ENCODE measurements at regions not wholly inside any gene's neighbourhood (a gene's known extent, or its start where the extent isn't known, plus 50 kb on each side); places are given as distances from the start of the nearest gene placed in this dataset.
A peak's percentile ranks its signal among the peaks of the same experiment; 100 is the strongest.

DNA sequence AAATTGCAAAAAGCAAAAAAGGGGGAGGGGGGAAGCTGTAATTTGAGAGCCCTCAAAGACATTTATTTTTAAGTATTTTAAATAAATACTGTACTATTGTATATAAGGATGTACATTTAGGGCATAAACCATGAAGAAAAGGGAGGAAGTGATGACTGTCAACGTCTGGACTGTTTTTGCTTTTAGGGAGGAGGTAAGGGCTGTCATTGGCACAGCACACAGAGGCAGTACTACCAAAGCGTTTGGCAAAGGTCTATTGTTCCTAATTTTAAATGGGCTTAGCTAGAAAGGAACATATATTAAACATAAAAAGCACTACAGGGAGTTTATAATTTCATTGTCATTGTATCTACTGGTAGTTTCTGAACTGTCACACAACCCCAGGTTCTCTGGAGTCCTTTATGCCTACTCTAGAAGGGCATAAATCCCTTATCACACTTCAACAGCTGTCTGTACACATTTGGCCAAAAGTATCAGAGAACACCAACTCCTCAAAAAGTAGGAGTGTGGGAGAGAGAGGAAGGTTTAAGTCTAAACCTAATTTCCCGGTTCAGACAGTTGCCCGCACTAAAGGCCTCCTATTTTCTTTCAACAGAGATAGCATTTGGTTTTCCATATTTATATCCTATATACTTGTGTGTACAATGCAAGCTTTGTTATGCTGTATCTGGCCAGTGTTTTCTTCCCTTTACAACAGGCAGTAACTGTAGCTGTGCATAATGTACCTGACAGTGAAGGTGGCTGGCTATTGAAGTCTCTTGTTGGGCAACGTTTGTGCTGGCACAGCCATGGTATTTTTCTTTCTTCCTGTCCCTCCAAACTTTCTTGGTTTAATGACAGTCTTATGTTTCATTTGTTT, 406.2 kb downstream of the KLF5 start:
- TF ChIP-seq, protein P1, sequence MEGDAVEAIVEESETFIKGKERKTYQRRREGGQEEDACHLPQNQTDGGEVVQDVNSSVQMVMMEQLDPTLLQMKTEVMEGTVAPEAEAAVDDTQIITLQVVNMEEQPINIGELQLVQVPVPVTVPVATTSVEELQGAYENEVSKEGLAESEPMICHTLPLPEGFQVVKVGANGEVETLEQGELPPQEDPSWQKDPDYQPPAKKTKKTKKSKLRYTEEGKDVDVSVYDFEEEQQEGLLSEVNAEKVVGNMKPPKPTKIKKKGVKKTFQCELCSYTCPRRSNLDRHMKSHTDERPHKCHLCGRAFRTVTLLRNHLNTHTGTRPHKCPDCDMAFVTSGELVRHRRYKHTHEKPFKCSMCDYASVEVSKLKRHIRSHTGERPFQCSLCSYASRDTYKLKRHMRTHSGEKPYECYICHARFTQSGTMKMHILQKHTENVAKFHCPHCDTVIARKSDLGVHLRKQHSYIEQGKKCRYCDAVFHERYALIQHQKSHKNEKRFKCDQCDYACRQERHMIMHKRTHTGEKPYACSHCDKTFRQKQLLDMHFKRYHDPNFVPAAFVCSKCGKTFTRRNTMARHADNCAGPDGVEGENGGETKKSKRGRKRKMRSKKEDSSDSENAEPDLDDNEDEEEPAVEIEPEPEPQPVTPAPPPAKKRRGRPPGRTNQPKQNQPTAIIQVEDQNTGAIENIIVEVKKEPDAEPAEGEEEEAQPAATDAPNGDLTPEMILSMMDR (conservative IDR thresholded peaks at IDR 0.05; ENCODE audit: low read depth) = no peak
- POLR2A ChIA-PET (ENCODE audit: low non-redundant PET) = no interaction called here
- CTCF ChIA-PET = interaction anchor here (0.6 to 1.0 kb wide), 3 partner anchors 26 to 625 kb away, joined by 3 read pairs; no protein-coding TSS in a partner anchor
- no peak overlapping the region for H3K27ac ChIP-seq
- no peak for DNase-seq (ENCODE audit: low spot score)

DNA sequence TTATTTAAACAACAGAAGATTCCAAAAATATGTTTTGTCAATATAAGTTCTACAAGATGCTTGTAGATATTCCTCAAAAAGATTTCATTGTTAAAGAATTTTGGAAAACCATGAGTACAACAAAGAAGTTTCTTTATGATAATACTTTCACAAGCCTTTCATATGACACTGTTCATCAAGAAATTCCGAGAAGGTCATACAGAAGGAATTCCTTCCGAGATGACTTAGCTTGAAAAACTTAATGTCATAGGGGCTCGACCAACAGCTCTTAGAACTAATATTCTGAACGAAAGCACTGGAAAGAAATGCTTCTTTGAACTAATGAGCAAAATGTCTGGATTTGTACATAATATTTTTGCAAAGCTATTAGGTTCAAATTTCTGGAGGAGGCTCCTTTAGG, 403.4 kb downstream of the KLF5 start:
- ChIA-PET CTCF (no interaction called here), POLR2A (ENCODE audit: low non-redundant PET) (no interaction called here)
- TF ChIP-seq, protein P1 (conservative IDR thresholded peaks at IDR 0.05; ENCODE audit: low read depth) = no peak
- no peak overlapping the region for H3K27ac ChIP-seq
- DNase-seq (ENCODE audit: low spot score) = no peak

DNA sequence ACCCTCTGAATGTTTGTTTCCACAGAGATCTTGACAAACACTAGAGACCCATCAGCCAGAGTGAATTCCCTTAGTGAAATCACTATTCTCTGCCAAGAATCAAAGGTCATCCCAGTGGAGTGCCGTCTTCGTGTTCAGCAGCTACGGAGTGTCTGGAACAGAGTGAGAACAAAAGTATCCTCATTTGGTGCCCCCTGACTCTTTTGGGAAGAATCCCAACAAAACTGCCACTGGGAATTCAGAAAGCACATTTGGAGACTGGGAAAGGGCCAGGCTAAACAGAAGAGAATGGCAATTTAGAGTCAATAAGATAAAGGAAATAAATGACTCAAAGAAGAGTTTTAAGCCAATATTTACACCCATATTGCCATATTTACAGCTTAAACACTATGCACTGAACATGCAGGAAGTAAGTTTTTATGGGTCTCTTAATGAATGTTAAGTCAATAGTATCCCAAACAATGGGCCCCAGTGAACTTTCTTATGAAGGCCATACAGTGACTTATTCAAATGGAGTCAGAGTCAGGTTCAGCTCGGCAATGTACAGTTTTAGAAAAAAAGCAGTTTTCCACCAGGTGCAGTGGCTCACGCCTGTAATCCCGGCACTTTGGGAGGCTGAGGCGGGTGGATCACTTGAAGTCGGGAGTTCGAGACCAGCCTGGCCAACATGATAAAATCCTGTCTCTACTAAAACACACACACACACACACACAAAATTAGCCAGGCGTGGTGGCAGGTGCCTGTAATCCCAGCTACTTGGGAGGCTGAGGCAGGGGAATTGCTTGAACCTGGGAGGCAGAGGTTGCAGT, 392.6 kb downstream of the KLF5 start:
- H3K27ac ChIP-seq = no peak overlapping the region
- DNase-seq (ENCODE audit: low spot score) = no peak
- TF ChIP-seq, protein P1 (conservative IDR thresholded peaks at IDR 0.05; ENCODE audit: low read depth) = no peak
- ChIA-PET POLR2A (ENCODE audit: low non-redundant PET) (no interaction called here), CTCF (interaction anchor here (0.7 kb wide), 1 partner anchor 81 kb away, joined by 6 read pairs; no protein-coding TSS in a partner anchor)

DNA sequence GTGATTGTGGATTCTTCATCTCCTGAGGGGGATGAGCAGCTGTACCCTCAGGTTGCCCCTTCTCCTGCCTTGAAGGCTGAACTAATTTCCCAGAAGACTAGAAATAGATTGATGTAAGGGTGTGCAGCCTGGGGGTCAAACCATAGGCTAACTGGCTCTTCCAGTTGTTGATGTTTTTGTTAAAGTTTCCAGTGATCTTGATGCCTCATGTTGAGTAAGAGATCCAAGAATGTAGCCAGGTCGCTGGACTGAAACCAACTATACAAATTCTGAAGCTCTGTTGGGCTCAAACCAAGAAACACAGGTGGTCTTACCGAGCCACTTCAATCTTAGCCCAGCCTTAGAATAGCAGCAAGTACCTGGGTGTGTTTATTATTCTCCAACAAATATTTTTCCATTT, 391.8 kb downstream of the KLF5 start:
- TF ChIP-seq, protein P1 (conservative IDR thresholded peaks at IDR 0.05; ENCODE audit: low read depth) = no peak
- H3K27ac ChIP-seq = no peak overlapping the region
- no peak for DNase-seq (ENCODE audit: low spot score)
- CTCF ChIA-PET = no interaction called here
- POLR2A ChIA-PET (ENCODE audit: low non-redundant PET) = no interaction called here

DNA sequence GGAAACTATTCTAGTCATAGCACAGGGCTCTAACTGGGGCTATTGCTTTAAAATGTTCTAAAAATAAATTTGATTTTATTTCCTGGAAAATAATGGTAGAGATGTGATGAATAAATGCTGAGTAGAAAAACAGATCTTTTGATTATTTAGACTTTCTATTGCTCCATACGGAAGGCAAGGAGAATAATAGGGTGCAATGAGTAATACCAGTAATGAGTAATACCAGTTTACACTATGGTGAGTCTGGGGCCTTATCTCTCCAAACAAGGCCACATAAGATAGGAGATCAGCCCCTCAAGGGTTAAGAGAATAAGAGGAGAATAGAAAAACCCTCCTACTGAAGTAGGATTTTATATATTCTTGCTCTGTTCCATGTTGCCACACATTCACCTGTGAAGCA, 390.4 kb downstream of the KLF5 start:
- no peak overlapping the region for H3K27ac ChIP-seq
- ChIA-PET CTCF (no interaction called here), POLR2A (ENCODE audit: low non-redundant PET) (no interaction called here)
- TF ChIP-seq, protein P1 (conservative IDR thresholded peaks at IDR 0.05; ENCODE audit: low read depth) = no peak
- peak; percentile 44 for DNase-seq (ENCODE audit: low spot score)

DNA sequence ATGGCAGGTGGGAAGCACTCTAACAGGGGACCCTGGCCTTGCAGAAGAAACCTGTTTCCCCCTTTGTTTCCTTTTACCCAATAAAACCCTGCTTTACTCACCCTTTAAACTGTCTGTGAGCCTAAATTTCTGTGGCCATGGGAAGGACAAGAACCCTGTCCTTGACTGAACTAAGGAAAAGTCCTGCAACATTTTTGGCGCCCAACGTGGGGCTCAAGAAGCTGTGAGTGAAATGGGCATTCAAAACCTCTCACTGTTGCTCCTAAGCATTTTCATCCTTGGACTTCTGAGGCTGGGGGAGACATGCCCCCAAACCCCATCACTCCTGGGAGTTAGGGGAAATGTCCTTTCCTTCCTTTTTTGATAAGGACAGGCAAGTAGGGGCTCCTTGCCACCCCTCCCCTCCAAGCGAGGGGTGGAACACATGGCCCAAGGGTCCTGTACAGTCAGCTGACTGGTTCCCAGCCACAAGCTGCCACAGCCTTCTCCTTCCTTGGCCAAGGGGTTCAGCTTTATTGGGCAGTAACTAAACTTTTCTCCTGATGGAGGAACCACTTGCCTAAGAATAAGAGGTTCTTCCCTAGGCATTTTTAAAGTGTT, 381.6 kb downstream of the KLF5 start:
- ChIA-PET POLR2A (ENCODE audit: low non-redundant PET) (no interaction called here), CTCF (interaction anchor here (0.6 kb wide), 2 partner anchors 167 to 1397 kb away, joined by 3 to 4 read pairs; no protein-coding TSS in a partner anchor)
- H3K27ac ChIP-seq = no peak overlapping the region
- TF ChIP-seq, protein P1 (conservative IDR thresholded peaks at IDR 0.05; ENCODE audit: low read depth) = no peak
- DNase-seq (ENCODE audit: low spot score) = no peak

Data from RWPE1 (cell line).